ENCODE measurements at regions not wholly inside any gene's neighbourhood (a gene's known extent, or its start where the extent isn't known, plus 50 kb on each side); places are given as distances from the start of the nearest gene placed in this dataset.

- H3K4me1 ChIP-seq (ENCODE audit: control insufficient read depth in 2 of 2, insufficient read depth in 2 of 2, low read length in 1 of 2) = no peaks in the 10 kb centered on the region
- H3K4me3 ChIP-seq (ENCODE audit: low read depth in 1 of 2, low read length in 2 of 2) = no peak overlapping the region
Measured at GRCh38 chr11:91170711-91171110, 947.9 kb upstream of the CHORDC1 start.

DNA sequence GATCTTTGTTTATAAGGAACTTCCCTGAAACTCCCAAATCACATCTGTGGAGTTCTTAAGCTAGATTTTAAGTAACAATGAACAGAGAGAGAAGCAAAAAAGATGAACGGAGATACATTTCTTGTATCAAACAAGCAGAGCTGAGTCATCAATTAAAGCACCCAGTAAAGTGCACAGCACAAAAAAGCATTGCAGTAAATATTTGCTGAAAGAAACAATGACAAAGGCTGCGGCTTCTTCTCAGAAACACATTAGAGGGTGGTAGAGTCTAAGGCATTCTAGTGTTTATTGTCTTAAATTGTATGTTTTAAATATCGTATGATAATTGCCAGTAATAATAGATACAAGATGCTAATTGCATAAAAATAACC lies 941.6 kb upstream of the CHORDC1 start:
- Histone ChIP-seq H3K9me3 (ENCODE audit: control insufficient read depth in 2 of 2, insufficient read depth in 1 of 2, low read depth in 1 of 2, low read length in 1 of 2) (no peaks in the 10 kb centered on the region), H3K27me3 (ENCODE audit: control insufficient read depth in 1 of 2, insufficient read depth in 2 of 2, low read length in 2 of 2) (no peaks in the 10 kb centered on the region), H3K36me3 (ENCODE audit: control insufficient read depth in 2 of 2, insufficient read depth in 2 of 2, low read length in 1 of 2) (no peaks in the 10 kb centered on the region), H3K4me3 (ENCODE audit: low read depth in 1 of 2, low read length in 2 of 2) (no peak overlapping the region), H3K4me1 (ENCODE audit: control insufficient read depth in 2 of 2, insufficient read depth in 2 of 2, low read length in 1 of 2) (no peaks in the 10 kb centered on the region), H3K27ac (ENCODE audit: low read depth in 2 of 2, low read length in 1 of 2) (no peak overlapping the region)
- WGBS, 2 donors = 35 to 45% methylated on average over 3 of the region's 3 CpGs

More at GRCh38 chr11:91170711-91171110, 947.9 kb upstream of the CHORDC1 start:
- Histone ChIP-seq H3K27me3 (ENCODE audit: control insufficient read depth in 1 of 2, insufficient read depth in 2 of 2, low read length in 2 of 2) (no peaks in the 10 kb centered on the region), H3K36me3 (ENCODE audit: control insufficient read depth in 2 of 2, insufficient read depth in 2 of 2, low read length in 1 of 2) (no peaks in the 10 kb centered on the region), H3K27ac (ENCODE audit: low read depth in 2 of 2, low read length in 1 of 2) (no peak overlapping the region), H3K9me3 (ENCODE audit: control insufficient read depth in 2 of 2, insufficient read depth in 1 of 2, low read depth in 1 of 2, low read length in 1 of 2) (no peaks in the 10 kb centered on the region)

- no peak overlapping the region for H3K27ac ChIP-seq (ENCODE audit: low read depth in 2 of 2, low read length in 1 of 2)
Measured at GRCh38 chr11:91163619-91164451, 941.0 kb upstream of the CHORDC1 start.

GRCh38 chr11:91160661-91161060 lies 937.8 kb upstream of the CHORDC1 start:
- Histone ChIP-seq H3K27ac (ENCODE audit: low read depth in 2 of 2, low read length in 1 of 2) (no peak overlapping the region), H3K36me3 (ENCODE audit: control insufficient read depth in 2 of 2, insufficient read depth in 2 of 2, low read length in 1 of 2) (no peaks in the 10 kb centered on the region), H3K27me3 (ENCODE audit: control insufficient read depth in 1 of 2, insufficient read depth in 2 of 2, low read length in 2 of 2) (no peaks in the 10 kb centered on the region), H3K4me1 (ENCODE audit: control insufficient read depth in 2 of 2, insufficient read depth in 2 of 2, low read length in 1 of 2) (no peaks in the 10 kb centered on the region), H3K9me3 (ENCODE audit: control insufficient read depth in 2 of 2, insufficient read depth in 1 of 2, low read depth in 1 of 2, low read length in 1 of 2) (no peaks in the 10 kb centered on the region), H3K4me3 (ENCODE audit: low read depth in 1 of 2, low read length in 2 of 2) (no peak overlapping the region)
- WGBS, 2 donors = 65 to 80% methylated on average over 1 of the region's 1 CpG

More at GRCh38 chr11:91163619-91164451, 941.0 kb upstream of the CHORDC1 start:
- Histone ChIP-seq H3K36me3 (ENCODE audit: control insufficient read depth in 2 of 2, insufficient read depth in 2 of 2, low read length in 1 of 2) (no peaks in the 10 kb centered on the region), H3K4me1 (ENCODE audit: control insufficient read depth in 2 of 2, insufficient read depth in 2 of 2, low read length in 1 of 2) (no peaks in the 10 kb centered on the region), H3K9me3 (ENCODE audit: control insufficient read depth in 2 of 2, insufficient read depth in 1 of 2, low read depth in 1 of 2, low read length in 1 of 2) (no peaks in the 10 kb centered on the region), H3K4me3 (ENCODE audit: low read depth in 1 of 2, low read length in 2 of 2) (no peak overlapping the region), H3K27me3 (ENCODE audit: control insufficient read depth in 1 of 2, insufficient read depth in 2 of 2, low read length in 2 of 2) (no peaks in the 10 kb centered on the region)
- WGBS, 2 donors = 18 to 19% methylated on average over 2 of the region's 2 CpGs

- Histone ChIP-seq H3K27ac (ENCODE audit: low read depth in 2 of 2, low read length in 1 of 2) (no peak overlapping the region), H3K27me3 (ENCODE audit: control insufficient read depth in 1 of 2, insufficient read depth in 2 of 2, low read length in 2 of 2) (no peaks in the 10 kb centered on the region), H3K36me3 (ENCODE audit: control insufficient read depth in 2 of 2, insufficient read depth in 2 of 2, low read length in 1 of 2) (no peaks in the 10 kb centered on the region), H3K4me3 (ENCODE audit: low read depth in 1 of 2, low read length in 2 of 2) (no peak overlapping the region), H3K9me3 (ENCODE audit: control insufficient read depth in 2 of 2, insufficient read depth in 1 of 2, low read depth in 1 of 2, low read length in 1 of 2) (no peaks in the 10 kb centered on the region), H3K4me1 (ENCODE audit: control insufficient read depth in 2 of 2, insufficient read depth in 2 of 2, low read length in 1 of 2) (no peaks in the 10 kb centered on the region)
- WGBS, 2 donors = 74 to 80% methylated on average over 3 of the region's 3 CpGs
Measured at GRCh38 chr11:91158891-91159537, 936.2 kb upstream of the CHORDC1 start.

DNA sequence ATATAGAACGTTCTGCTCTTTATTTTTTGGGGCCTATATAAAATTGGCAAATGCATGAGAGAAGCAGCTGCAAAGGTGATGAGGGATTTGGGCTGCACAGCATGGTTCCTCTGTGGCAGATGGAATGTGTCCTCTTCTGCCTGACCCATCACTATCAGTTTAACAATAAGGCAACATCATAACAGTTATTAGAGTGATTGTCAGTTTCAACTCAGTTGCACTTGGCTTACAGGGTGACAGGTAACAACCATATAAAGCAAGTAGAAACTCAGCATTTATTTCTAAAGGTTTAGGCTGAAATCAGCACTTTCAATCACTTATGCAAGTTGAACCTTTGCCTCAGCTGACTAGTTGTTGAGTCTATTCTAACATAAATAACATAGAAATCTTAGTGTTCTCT lies 935.4 kb upstream of the CHORDC1 start:
- WGBS, 2 donors = 34 to 49% methylated on average over 1 of the region's 1 CpG
- H3K4me3 ChIP-seq (ENCODE audit: low read depth in 1 of 2, low read length in 2 of 2) = no peak overlapping the region
- no peaks in the 10 kb centered on the region for H3K4me1 ChIP-seq (ENCODE audit: control insufficient read depth in 2 of 2, insufficient read depth in 2 of 2, low read length in 1 of 2)
- H3K36me3 ChIP-seq (ENCODE audit: control insufficient read depth in 2 of 2, insufficient read depth in 2 of 2, low read length in 1 of 2) = no peaks in the 10 kb centered on the region
- no peaks in the 10 kb centered on the region for H3K9me3 ChIP-seq (ENCODE audit: control insufficient read depth in 2 of 2, insufficient read depth in 1 of 2, low read depth in 1 of 2, low read length in 1 of 2)
- no peak overlapping the region for H3K27ac ChIP-seq (ENCODE audit: low read depth in 2 of 2, low read length in 1 of 2)
- no peaks in the 10 kb centered on the region for H3K27me3 ChIP-seq (ENCODE audit: control insufficient read depth in 1 of 2, insufficient read depth in 2 of 2, low read length in 2 of 2)

GRCh38 chr11:91156041-91156440 lies 933.2 kb upstream of the CHORDC1 start:
- 77 to 78% methylated on average over 8 of the region's 8 CpGs for WGBS, 2 donors
- no peaks in the 10 kb centered on the region for H3K4me1 ChIP-seq (ENCODE audit: control insufficient read depth in 2 of 2, insufficient read depth in 2 of 2, low read length in 1 of 2)
- no peaks in the 10 kb centered on the region for H3K36me3 ChIP-seq (ENCODE audit: control insufficient read depth in 2 of 2, insufficient read depth in 2 of 2, low read length in 1 of 2)
- H3K27me3 ChIP-seq (ENCODE audit: control insufficient read depth in 1 of 2, insufficient read depth in 2 of 2, low read length in 2 of 2) = no peaks in the 10 kb centered on the region
- peaks cover 0 to 2% of the 10 kb centered on the region in 2 donors for H3K9me3 ChIP-seq (ENCODE audit: control insufficient read depth in 2 of 2, insufficient read depth in 1 of 2, low read depth in 1 of 2, low read length in 1 of 2)
- no peak overlapping the region for H3K4me3 ChIP-seq (ENCODE audit: low read depth in 1 of 2, low read length in 2 of 2)
- H3K27ac ChIP-seq (ENCODE audit: low read depth in 2 of 2, low read length in 1 of 2) = no peak overlapping the region

DNA sequence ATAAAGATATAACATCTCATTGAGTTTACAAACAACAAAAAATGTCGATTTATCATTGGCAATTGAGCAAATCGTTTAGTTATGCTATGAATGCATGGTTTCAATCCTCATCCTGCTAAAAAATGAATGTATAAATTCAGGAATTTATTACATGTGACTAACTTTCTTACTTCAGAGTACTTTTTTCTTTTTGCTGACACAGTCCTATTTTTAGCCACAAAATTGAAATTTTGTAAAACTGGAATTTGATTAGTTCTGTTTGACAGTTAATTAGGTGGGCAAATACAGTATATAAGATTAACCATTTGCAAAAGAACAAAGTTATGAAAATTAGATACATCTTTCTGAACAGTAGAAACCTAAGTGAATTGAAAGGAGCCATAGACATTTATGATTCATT lies 925.0 kb upstream of the CHORDC1 start:
- Histone ChIP-seq H3K9me3 (ENCODE audit: control insufficient read depth in 2 of 2, insufficient read depth in 1 of 2, low read depth in 1 of 2, low read length in 1 of 2) (peaks cover 2% of the 10 kb centered on the region in 2 donors), H3K27me3 (ENCODE audit: control insufficient read depth in 1 of 2, insufficient read depth in 2 of 2, low read length in 2 of 2) (no peaks in the 10 kb centered on the region), H3K4me1 (ENCODE audit: control insufficient read depth in 2 of 2, insufficient read depth in 2 of 2, low read length in 1 of 2) (no peaks in the 10 kb centered on the region), H3K36me3 (ENCODE audit: control insufficient read depth in 2 of 2, insufficient read depth in 2 of 2, low read length in 1 of 2) (no peaks in the 10 kb centered on the region), H3K4me3 (ENCODE audit: low read depth in 1 of 2, low read length in 2 of 2) (no peak overlapping the region), H3K27ac (ENCODE audit: low read depth in 2 of 2, low read length in 1 of 2) (no peak overlapping the region)
- WGBS, 2 donors = 62 to 64% methylated on average over 2 of the region's 2 CpGs

GRCh38 chr11:91141655-91142054 lies 918.8 kb upstream of the CHORDC1 start:
- H3K36me3 ChIP-seq (ENCODE audit: control insufficient read depth in 2 of 2, insufficient read depth in 2 of 2, low read length in 1 of 2) = no peaks in the 10 kb centered on the region
- H3K27me3 ChIP-seq (ENCODE audit: control insufficient read depth in 1 of 2, insufficient read depth in 2 of 2, low read length in 2 of 2) = no peaks in the 10 kb centered on the region
- WGBS, 2 donors = 79 to 84% methylated on average over 3 of the region's 3 CpGs
- no peak overlapping the region for H3K4me3 ChIP-seq (ENCODE audit: low read depth in 1 of 2, low read length in 2 of 2)
- no peaks in the 10 kb centered on the region for H3K4me1 ChIP-seq (ENCODE audit: control insufficient read depth in 2 of 2, insufficient read depth in 2 of 2, low read length in 1 of 2)
- no peaks in the 10 kb centered on the region for H3K9me3 ChIP-seq (ENCODE audit: control insufficient read depth in 2 of 2, insufficient read depth in 1 of 2, low read depth in 1 of 2, low read length in 1 of 2)
- H3K27ac ChIP-seq (ENCODE audit: low read depth in 2 of 2, low read length in 1 of 2) = no peak overlapping the region

- no peaks in the 10 kb centered on the region for H3K36me3 ChIP-seq (ENCODE audit: control insufficient read depth in 2 of 2, insufficient read depth in 2 of 2, low read length in 1 of 2)
- WGBS, 2 donors = 81 to 88% methylated on average over 2 of the region's 2 CpGs
- H3K9me3 ChIP-seq (ENCODE audit: control insufficient read depth in 2 of 2, insufficient read depth in 1 of 2, low read depth in 1 of 2, low read length in 1 of 2) = no peaks in the 10 kb centered on the region
- H3K4me3 ChIP-seq (ENCODE audit: low read depth in 1 of 2, low read length in 2 of 2) = no peak overlapping the region
- H3K4me1 ChIP-seq (ENCODE audit: control insufficient read depth in 2 of 2, insufficient read depth in 2 of 2, low read length in 1 of 2) = no peaks in the 10 kb centered on the region
- H3K27ac ChIP-seq (ENCODE audit: low read depth in 2 of 2, low read length in 1 of 2) = no peak overlapping the region
- no peaks in the 10 kb centered on the region for H3K27me3 ChIP-seq (ENCODE audit: control insufficient read depth in 1 of 2, insufficient read depth in 2 of 2, low read length in 2 of 2)
Measured at GRCh38 chr11:91136631-91137030, 913.8 kb upstream of the CHORDC1 start.

All from esophagus (tissue), 2 donors.